ENCODE measurements at regions not wholly inside any gene's neighbourhood (a gene's known extent, or its start where the extent isn't known, plus 50 kb on each side); places are given as distances from the start of the nearest gene placed in this dataset.

DNA sequence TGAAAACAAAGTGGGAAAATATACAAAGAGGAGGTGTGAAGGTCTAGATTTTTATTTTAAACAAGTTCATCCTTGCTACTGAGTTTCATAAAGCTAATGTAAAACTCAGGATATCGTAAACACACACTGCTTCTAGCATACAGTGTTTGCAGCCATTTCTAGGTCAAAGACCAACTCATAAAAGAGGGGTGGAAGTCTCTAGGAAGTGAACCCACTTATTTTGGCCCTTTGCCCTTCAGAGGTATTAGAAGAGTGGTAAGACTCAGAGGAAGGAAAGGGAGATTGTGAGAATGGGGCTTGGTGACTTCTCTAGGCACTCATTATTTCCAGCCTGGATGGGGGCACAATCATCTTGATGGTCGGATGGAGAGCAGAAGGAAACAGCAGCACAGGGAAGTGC lies 91.2 kb downstream of the TNFSF18 start:
- no peak for DNase-seq

DNA sequence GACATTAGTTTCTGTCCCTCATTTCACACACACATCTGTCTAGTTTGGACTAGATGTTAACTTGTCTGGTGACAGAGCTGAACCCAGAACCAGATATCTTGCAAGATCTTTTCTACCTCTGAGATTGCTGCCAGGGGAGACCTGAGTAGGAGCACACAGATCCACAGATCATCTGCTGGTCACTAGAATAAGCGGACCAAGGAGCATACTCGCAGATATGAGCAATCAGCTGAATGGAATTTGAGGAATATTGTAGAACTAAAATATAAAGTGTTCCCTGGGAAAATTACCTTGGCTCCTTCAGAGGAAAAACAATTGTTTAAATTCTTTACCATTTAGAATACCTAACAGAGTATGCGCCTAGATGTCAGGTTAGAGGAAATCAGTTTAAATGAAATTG lies 90.7 kb downstream of the TNFSF18 start:
- no peak for DNase-seq

DNA sequence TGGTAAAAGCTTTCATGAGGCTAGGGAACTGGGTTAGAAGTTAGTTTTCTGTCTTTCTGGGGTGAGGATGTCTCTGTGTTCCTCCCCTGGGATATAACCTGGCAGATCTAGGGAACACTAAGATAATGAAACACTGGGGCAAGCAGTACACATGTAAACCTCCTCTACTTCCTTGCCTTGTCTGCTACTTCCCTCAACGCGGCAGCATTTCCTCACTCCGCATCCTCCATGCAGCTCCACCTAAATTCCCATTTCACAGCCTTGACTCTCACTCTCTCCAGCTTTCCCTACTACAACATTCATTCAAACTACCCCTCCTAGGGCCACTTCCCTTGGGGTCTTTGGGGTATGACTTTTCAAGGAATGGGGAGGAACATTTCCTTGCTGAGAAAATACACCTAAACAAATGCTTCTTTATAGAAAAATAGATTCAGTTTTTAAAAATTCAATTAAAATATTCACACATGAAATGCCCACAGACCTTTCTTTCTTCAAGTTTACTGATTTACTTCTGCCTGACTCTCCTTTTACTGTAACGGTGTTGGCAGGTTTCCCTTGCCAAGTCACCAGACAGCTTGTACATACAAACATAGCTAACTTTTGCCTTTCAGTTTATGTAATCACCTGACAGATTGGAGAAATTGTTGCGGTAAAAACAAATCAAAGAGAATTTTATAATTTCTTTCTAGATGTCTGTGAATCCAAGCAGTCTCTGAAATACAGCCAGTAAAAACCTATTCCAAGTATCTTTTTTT lies 90.1 kb downstream of the TNFSF18 start:
- no peak for DNase-seq

DNA sequence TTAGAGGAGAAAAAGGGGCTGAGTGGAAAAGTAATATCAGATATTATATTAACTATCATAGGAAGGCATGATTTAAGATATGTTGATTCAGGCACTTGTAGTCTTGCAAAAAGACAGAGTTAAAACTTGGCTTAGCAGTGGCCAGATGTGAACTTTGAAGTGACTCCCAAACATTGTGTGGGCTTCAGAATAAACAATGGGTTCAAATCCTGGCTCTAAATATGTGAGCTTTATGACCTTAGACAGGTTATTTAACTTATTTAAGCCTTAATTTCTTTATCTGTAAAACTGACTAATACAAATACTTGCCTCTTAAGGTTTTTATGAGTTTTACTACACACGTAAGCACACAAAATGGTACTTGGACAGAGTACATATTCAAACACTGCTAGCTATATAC lies 85.9 kb downstream of the TNFSF18 start:
- DNase-seq = no peak

DNA sequence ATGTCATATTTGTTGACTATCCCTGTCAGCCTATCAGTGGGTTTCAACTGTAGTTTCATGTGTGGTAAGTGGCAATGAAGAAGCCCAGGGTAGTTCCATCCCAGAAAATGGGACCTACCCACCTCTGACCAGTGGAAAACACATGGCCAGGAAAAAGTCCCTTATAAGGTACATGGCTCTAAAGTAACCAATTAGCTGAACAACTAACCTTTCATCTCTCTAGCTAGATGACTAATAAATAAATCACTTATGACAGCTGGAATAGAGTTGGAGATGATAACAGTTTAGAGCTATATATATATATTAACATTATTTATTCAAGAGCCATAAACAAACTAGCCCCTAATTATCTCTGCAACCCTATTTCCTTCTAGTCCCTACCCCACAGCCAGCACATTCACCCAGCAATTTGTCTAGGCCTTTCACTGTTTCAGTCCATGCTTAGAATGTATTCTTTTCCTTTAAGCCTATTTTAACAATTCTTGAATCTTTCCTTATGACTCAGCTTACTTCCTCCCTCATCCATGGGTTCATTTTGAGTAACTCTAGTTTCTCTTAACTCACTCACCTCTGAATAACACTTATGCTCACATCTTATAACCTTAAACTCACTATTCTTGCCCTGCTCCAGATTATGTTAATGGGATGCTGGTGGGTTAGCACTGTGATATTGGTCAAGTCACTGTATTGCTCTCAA lies 83.7 kb downstream of the TNFSF18 start:
- DNase-seq = no peak

DNA sequence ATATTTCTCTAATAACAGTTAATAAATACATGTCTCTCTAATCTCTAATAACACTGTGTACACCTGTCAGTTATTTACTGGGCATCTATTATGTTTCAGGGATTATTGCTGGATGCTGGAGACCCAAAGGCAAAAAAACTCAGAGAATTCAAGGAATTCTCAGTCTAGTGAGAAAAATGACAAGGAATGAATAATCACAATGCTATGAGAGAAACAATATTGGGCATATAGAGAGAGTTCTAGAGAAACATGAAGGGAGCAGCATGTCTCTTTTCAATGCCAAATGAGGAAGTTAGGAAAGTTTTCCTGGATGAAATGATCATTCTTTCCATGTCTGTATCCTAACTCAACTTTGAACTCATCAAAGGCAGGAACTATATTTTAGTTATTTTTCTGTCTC lies 82.8 kb downstream of the TNFSF18 start:
- DNase-seq = no peak

DNA sequence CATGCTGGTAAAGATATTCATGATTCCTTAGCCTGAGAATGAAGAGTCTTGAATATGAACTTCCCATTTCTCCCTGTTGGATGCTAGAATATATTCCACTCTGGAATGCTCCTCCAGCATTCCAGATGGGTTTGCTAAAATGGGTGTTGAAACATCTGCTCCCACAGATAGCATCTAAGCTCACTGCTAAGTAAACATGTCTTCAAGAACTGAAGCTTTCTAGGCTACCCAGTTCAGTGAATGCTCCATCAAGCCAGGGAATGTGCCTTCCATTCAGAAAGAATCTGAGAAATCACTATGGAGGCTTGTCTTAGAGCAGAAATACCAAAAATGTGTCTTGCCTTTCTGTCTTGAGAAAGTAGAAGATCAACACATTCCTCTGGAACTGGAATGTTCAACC lies 81.1 kb downstream of the TNFSF18 start:
- DNase-seq = no peak

DNA sequence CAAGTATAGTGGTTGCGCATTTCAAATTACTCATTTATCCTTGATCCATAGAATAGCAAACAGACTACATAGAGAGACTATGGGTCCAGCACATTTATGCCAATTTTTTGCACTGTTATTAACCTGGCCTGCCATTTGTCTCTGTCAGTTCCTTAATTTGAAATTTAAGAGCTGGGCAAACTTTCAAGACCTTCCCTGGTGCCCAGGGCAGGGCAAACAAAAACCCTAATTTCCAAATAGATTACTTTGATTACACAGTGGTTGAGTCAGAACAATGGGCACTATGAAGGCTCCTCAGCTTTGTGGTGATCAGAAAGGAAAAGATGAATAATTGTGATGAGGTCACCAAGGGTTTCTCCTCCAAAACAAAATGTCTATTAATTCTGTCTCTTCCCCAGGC lies 80.6 kb downstream of the TNFSF18 start:
- no peak for DNase-seq

DNA sequence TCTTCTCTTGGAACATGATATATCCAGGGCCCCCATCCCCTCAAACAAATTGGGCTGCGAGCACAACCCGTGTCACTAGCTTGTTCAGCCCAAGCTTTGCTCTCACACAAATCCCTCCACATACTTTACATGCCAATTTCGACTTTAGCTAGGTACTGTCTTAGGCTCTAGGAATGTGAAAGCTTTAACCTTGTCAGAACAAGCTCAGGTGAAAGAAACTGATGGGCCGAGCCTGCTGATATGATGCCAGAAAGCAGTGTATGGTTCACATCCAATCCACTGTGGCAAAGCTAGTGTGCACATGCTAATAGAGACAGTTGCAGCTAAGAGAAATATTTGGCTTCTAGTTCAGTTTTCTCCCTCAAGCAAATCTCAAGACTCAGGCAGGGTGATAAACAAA lies 79.5 kb downstream of the TNFSF18 start:
- DNase-seq = no peak

DNA sequence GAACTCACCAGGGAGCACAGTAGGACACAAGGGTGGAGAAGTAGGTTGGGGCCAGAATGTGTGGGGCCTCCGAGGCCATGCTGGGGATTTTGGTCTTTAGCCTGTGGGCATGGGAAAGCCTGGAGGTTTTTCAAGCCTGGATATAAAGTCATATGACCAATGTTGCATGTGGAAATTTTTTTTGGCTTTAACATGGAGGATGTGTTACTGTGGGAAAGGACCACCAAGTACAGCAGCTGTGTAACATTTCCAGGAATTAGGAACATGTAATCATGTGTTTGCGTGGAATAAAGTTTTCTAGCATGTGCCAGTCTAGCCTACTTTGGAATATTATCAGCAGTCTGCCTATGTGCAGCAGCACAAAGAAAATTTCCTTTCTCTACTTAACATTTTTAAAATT lies 78.5 kb downstream of the TNFSF18 start:
- no peak for DNase-seq

DNA sequence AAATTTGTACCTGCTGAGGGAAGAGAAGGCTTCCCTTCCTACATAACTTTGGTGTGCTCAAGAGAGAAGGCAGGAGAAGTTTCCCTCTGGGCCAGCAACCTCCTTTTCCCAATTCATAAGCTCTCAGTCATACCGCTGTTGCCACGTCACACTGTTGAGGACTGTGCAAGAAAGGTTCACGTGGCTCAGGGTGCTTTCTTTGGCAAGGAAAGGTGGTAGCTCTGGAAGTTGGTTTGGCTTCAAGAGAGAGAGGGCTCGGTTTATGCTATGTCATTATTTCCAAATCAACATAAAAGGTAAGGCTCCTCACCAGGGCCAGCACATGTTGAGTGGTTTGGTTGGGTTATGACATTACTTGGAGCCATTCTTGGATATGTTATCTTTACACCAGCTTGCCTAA lies 77.3 kb downstream of the TNFSF18 start:
- no peak for DNase-seq

DNA sequence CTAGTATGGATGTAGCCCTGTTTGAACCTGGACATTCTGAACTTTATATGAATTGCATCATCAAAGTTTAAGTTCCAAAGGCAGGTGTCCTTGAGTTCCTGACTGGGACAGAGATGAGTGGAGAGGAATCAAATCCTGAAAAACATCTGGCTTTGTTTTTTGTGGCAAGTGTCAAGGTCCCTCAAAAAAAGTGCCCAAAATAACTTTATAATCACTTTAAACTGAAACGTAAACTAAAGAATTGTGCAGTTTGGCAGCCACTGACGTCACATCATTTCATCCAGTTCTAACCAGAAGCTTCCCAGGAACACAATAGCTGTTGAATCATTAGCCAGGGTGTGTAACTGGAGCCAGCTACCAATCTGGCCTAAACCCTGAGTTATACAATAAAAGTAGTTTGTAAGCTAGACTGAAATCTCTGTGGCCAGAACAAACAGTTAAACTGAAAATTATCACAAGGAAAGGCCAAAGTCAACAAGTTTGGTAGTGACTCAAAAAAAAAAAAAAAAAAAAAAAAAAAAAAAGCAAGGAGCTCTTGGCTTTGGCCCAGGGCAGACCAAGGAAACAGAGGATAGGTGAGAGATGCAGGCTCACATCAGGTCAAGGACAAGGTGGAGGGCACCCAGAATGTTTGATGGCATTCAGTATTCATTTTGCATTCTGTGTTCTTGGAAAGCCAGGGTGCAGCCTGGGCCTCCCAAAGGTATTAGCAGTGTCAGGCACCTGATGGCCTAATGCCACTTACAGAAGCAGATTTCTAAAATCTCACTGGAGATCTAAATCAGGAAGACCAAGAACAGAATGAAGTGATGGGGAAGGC lies 74.3 kb downstream of the TNFSF18 start:
- DNase-seq = no peak

DNA sequence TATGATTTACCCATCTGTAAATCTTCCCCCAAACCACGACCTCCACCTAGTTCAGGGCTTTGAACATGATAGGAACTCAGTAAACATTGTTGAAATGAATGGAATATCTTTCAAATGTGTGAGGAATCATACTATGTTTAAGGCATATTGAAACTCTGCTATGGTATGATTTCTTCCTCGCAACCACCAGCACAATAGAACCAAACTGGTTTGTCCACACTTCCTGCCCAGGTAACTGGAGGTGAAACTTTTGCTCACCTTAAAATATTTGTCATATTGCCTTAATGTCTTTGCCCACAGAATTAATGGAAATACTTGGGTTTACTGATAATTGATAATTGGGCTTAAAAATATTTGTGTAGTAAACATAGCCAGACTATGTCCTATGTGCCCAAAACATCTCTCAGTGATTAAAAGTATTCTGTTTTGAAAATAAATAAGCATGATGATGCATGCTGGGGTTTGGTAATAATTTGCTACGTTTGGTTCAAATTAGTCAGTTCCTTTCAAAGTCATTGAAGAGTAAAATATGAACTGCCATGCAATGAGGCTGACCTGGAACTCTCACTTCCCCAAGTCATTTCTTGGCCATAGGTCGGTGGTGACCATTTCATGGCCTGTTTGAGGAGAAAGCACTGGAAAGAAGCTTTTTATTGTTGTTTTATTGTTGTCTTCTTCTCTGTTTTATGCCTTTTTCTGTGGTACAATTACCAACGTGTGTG lies 73.3 kb downstream of the TNFSF18 start:
- DNase-seq = no peak

DNA sequence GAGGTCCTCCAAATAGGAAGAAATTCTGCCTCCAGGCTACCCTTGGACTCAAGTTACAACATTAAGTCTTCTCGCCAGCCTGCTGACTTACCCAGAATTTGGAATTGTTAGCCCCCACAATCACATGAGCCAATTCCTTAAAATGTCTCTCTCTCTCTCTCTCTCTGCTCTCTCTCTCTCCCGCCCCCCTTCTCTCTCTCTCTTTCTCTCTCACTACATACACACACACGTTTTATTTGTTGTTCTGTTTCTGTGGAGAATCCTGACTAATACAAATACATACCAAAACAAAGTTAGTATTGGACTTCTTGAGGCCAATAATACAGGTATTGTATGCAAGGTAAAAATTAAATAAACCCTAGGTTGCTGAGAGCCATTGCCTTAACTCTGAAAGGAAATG lies 72.1 kb downstream of the TNFSF18 start:
- DNase-seq = no peak

DNA sequence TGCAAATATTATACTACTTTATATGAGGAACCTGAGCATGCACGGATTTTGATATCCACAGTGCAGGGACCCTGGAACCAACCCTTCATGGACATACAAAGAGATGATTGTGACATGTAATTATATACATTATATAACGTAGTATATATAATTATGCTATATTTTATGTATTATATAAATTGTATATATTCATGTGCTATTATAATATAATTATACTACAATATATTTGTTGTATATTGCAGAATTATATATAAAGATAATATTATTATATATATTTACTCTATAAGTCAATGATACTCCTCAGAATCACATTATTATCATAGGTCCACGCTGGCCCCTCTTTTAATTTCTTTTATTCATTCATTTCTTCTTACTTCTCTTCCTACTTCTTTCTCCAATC lies 70.9 kb downstream of the TNFSF18 start:
- DNase-seq = no peak

DNA sequence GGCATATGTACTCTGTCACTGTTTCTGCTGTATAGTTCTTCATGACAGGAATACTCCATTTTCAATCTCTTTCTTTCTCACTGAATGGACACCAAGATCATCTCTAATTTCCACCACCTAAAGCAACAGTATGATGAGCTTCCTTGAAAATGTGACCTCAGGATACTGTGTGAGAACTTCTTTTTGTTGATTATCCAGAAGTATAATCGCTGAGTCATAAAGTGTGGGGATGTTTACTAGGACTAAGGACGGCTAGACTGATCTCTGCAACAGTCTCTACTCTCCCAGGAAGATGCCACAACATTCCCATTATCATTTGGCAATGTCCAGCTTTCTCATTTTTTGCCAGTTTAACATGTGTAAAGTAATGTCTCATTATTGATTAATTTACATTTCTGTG lies 70.3 kb downstream of the TNFSF18 start:
- DNase-seq = no peak

DNA sequence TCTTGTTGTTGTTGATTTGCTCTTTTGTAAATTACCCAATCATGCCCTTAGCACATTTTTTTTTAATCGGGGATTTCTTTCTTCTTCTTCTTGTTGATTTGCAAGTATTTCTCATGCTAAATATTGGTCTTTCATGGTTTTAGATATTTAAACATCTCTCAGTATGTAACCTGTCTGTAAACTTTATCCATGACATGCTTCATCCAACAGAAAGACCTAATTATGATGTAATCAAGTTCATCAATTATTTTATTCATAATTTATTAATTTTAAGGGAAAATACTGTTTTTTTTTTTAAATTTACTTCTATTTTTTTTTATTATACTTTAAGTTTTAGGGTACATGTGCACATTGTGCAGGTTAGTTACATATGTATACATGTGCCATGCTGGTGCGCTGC lies 69.8 kb downstream of the TNFSF18 start:
- DNase-seq = no peak
